ENCODE measurements at regions not wholly inside any gene's neighbourhood (a gene's known extent, or its start where the extent isn't known, plus 50 kb on each side); places are given as distances from the start of the nearest gene placed in this dataset.

DNA sequence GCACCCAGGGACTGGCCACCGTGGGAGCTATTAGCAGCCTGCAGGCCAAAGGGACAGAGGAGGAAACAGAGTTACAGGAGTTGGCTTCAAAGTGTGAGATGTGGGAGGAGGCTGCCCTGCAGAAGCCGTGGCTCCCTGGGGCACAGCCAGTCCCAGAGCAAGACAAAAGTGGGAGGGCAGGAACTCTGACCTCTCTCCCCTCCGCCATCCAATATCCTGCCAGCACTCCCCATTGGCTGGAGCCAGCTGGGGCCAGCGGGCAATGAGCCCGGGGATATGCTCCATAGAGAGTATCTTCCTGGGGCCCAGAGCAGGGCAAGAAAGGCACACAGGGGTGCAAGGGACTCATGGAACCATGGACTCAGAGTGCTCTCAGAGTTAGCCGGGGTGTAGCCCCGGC, 143.1 kb downstream of the INHBB start (continued):
- TF ChIP-seq, protein P1, sequence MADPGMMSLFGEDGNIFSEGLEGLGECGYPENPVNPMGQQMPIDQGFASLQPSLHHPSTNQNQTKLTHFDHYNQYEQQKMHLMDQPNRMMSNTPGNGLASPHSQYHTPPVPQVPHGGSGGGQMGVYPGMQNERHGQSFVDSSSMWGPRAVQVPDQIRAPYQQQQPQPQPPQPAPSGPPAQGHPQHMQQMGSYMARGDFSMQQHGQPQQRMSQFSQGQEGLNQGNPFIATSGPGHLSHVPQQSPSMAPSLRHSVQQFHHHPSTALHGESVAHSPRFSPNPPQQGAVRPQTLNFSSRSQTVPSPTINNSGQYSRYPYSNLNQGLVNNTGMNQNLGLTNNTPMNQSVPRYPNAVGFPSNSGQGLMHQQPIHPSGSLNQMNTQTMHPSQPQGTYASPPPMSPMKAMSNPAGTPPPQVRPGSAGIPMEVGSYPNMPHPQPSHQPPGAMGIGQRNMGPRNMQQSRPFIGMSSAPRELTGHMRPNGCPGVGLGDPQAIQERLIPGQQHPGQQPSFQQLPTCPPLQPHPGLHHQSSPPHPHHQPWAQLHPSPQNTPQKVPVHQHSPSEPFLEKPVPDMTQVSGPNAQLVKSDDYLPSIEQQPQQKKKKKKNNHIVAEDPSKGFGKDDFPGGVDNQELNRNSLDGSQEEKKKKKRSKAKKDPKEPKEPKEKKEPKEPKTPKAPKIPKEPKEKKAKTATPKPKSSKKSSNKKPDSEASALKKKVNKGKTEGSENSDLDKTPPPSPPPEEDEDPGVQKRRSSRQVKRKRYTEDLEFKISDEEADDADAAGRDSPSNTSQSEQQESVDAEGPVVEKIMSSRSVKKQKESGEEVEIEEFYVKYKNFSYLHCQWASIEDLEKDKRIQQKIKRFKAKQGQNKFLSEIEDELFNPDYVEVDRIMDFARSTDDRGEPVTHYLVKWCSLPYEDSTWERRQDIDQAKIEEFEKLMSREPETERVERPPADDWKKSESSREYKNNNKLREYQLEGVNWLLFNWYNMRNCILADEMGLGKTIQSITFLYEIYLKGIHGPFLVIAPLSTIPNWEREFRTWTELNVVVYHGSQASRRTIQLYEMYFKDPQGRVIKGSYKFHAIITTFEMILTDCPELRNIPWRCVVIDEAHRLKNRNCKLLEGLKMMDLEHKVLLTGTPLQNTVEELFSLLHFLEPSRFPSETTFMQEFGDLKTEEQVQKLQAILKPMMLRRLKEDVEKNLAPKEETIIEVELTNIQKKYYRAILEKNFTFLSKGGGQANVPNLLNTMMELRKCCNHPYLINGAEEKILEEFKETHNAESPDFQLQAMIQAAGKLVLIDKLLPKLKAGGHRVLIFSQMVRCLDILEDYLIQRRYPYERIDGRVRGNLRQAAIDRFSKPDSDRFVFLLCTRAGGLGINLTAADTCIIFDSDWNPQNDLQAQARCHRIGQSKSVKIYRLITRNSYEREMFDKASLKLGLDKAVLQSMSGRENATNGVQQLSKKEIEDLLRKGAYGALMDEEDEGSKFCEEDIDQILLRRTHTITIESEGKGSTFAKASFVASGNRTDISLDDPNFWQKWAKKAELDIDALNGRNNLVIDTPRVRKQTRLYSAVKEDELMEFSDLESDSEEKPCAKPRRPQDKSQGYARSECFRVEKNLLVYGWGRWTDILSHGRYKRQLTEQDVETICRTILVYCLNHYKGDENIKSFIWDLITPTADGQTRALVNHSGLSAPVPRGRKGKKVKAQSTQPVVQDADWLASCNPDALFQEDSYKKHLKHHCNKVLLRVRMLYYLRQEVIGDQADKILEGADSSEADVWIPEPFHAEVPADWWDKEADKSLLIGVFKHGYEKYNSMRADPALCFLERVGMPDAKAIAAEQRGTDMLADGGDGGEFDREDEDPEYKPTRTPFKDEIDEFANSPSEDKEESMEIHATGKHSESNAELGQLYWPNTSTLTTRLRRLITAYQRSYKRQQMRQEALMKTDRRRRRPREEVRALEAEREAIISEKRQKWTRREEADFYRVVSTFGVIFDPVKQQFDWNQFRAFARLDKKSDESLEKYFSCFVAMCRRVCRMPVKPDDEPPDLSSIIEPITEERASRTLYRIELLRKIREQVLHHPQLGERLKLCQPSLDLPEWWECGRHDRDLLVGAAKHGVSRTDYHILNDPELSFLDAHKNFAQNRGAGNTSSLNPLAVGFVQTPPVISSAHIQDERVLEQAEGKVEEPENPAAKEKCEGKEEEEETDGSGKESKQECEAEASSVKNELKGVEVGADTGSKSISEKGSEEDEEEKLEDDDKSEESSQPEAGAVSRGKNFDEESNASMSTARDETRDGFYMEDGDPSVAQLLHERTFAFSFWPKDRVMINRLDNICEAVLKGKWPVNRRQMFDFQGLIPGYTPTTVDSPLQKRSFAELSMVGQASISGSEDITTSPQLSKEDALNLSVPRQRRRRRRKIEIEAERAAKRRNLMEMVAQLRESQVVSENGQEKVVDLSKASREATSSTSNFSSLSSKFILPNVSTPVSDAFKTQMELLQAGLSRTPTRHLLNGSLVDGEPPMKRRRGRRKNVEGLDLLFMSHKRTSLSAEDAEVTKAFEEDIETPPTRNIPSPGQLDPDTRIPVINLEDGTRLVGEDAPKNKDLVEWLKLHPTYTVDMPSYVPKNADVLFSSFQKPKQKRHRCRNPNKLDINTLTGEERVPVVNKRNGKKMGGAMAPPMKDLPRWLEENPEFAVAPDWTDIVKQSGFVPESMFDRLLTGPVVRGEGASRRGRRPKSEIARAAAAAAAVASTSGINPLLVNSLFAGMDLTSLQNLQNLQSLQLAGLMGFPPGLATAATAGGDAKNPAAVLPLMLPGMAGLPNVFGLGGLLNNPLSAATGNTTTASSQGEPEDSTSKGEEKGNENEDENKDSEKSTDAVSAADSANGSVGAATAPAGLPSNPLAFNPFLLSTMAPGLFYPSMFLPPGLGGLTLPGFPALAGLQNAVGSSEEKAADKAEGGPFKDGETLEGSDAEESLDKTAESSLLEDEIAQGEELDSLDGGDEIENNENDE (IDR thresholded peaks at IDR 0.05; ENCODE audit: insufficient replicate concordance, low read length), result no peak
- TF ChIP-seq RFX5 (IDR thresholded peaks at IDR 0.05; ENCODE audit: borderline replicate concordance, low read depth, low read length), result no peak
- no peak for TF ChIP-seq GTF2F1 (IDR thresholded peaks at IDR 0.05; ENCODE audit: borderline replicate concordance, low read depth, low read length)
- no peak for TF ChIP-seq RAD21 (IDR thresholded peaks at IDR 0.05 in 1 of 2, conservative IDR thresholded peaks at IDR 0.05 in 1 of 2; ENCODE audit: low read depth in 2 of 2, low read length in 2 of 2)
- TF ChIP-seq SP1 (IDR thresholded peaks at IDR 0.05; ENCODE audit: low read depth, low read length), result no peak
- TF ChIP-seq CEBPB (IDR thresholded peaks at IDR 0.05; ENCODE audit: low read depth, low read length), result no peak
